ENCODE measurements at regions not wholly inside any gene's neighbourhood (a gene's known extent, or its start where the extent isn't known, plus 50 kb on each side); places are given as distances from the start of the nearest gene placed in this dataset.

- no peak for DNase-seq
- no peaks in the 10 kb centered on the region for H3K27me3 ChIP-seq (replicated peaks)
- H3K4me3 ChIP-seq (ENCODE audit: low read depth, low read length) = no peak overlapping the region
- no peaks in the 10 kb centered on the region for H3K36me3 ChIP-seq (replicated peaks)
- H3K27ac ChIP-seq = no peak overlapping the region
- in situ Hi-C loops (cut with HindIII; ENCODE audit: low pct_ligation_motif_present, low sequenced_read_pairs) = no loop called here
- TF ChIP-seq CTCF (IDR thresholded peaks at IDR 0.05; ENCODE audit: low read depth, low read length, missing control alignments) = no peak
Observed at GRCh38 chr18:1999387-1999786, 571.9 kb downstream of the METTL4 start.

- H3K27ac ChIP-seq = no peak overlapping the region
- in situ Hi-C loops (cut with HindIII; ENCODE audit: low pct_ligation_motif_present, low sequenced_read_pairs) = no loop called here
- no peaks in the 10 kb centered on the region for H3K27me3 ChIP-seq (replicated peaks)
- TF ChIP-seq CTCF (IDR thresholded peaks at IDR 0.05; ENCODE audit: low read depth, low read length, missing control alignments) = no peak
- DNase-seq = no peak
- no peak overlapping the region for H3K4me3 ChIP-seq (ENCODE audit: low read depth, low read length)
- H3K36me3 ChIP-seq (replicated peaks) = no peaks in the 10 kb centered on the region
Observed at GRCh38 chr18:2002151-2002550, 569.2 kb downstream of the METTL4 start.

DNA sequence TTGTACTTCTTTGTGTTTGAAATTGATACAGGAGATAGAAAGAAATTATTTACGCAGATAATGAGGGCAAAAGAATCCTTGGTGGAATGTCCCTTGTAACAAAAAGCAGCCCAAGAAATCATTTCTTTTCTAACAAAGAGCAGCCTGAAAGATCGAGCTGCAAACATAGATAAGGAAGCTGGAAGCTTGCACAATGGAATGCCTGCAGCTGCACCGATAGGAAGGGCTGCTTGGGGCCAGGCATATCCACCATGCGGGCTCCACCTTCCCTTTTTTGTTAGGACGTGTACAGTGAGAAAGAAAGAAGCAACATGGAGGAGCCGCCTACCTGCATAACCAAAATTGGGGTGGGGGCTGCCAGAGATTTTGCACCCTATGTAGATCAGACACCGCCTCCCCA, 568.7 kb downstream of the METTL4 start:
- no peaks in the 10 kb centered on the region for H3K27me3 ChIP-seq (replicated peaks)
- no peak overlapping the region for H3K27ac ChIP-seq
- no peak overlapping the region for H3K4me3 ChIP-seq (ENCODE audit: low read depth, low read length)
- TF ChIP-seq CTCF (IDR thresholded peaks at IDR 0.05; ENCODE audit: low read depth, low read length, missing control alignments) = no peak
- in situ Hi-C loops (cut with HindIII; ENCODE audit: low pct_ligation_motif_present, low sequenced_read_pairs) = no loop called here
- H3K36me3 ChIP-seq (replicated peaks) = no peaks in the 10 kb centered on the region
- no peak for DNase-seq

GRCh38 chr18:2009942-2010697, 561.2 kb downstream of the METTL4 start:
- in situ Hi-C loops (cut with HindIII; ENCODE audit: low pct_ligation_motif_present, low sequenced_read_pairs) = no loop called here
- H3K4me3 ChIP-seq (ENCODE audit: low read depth, low read length) = no peak overlapping the region
- TF ChIP-seq CTCF (IDR thresholded peaks at IDR 0.05; ENCODE audit: low read depth, low read length, missing control alignments) = no peak
- H3K36me3 ChIP-seq (replicated peaks) = no peaks in the 10 kb centered on the region
- no peaks in the 10 kb centered on the region for H3K27me3 ChIP-seq (replicated peaks)
- no peak overlapping the region for H3K27ac ChIP-seq
- no peak for DNase-seq

DNA sequence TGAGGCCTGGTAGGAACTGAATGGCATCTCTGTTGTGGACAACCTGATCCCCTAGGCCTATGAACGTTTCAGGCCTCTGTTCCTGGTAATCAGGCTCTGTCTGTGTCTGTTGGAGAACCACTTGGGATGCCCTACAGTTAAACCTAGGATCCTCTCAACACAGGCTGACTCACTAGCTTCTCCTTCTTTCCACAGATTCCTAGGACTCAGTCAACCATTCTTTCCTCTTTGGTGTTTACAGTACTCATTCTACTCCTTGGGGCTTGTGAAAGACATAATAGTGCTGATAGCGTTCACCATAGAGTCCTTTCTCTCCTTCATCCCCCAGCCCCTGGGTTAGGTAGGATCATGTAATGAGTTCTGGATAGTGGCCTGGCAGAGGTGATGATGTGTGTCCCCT, 544.3 kb downstream of the METTL4 start:
- H3K36me3 ChIP-seq (replicated peaks) = no peaks in the 10 kb centered on the region
- no peak overlapping the region for H3K27ac ChIP-seq
- TF ChIP-seq CTCF (IDR thresholded peaks at IDR 0.05; ENCODE audit: low read depth, low read length, missing control alignments) = no peak
- in situ Hi-C loops (cut with HindIII; ENCODE audit: low pct_ligation_motif_present, low sequenced_read_pairs) = no loop called here
- no peak for DNase-seq
- no peak overlapping the region for H3K4me3 ChIP-seq (ENCODE audit: low read depth, low read length)
- H3K27me3 ChIP-seq (replicated peaks) = no peaks in the 10 kb centered on the region

DNA sequence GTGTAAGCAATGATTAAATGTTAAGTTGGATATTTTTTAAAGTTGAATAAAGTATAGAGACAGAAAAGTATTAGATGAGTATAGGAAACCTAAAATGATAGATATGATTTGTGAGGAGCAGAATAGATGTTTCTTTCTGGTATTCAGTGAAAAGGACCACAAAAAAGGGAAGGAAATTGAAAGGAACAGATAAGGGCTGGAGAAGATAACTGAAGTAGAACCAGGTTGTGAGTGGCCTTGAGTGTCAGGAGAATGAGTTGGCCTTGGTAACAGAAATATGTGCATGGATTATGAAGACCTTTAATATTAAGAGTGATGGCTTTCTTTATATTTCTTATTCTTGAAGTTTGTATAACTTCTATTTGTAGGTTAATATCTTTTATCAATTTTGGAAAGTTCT, 543.5 kb downstream of the METTL4 start:
- Histone ChIP-seq H3K4me3 (ENCODE audit: low read depth, low read length) (no peak overlapping the region), H3K27me3 (replicated peaks) (no peaks in the 10 kb centered on the region), H3K27ac (no peak overlapping the region), H3K36me3 (replicated peaks) (no peaks in the 10 kb centered on the region)
- no peak for TF ChIP-seq CTCF (IDR thresholded peaks at IDR 0.05; ENCODE audit: low read depth, low read length, missing control alignments)
- no peak for DNase-seq
- in situ Hi-C loops (cut with HindIII; ENCODE audit: low pct_ligation_motif_present, low sequenced_read_pairs) = no loop called here
